ENCODE measurements at regions not wholly inside any gene's neighbourhood (a gene's known extent, or its start where the extent isn't known, plus 50 kb on each side); places are given as distances from the start of the nearest gene placed in this dataset.

DNA sequence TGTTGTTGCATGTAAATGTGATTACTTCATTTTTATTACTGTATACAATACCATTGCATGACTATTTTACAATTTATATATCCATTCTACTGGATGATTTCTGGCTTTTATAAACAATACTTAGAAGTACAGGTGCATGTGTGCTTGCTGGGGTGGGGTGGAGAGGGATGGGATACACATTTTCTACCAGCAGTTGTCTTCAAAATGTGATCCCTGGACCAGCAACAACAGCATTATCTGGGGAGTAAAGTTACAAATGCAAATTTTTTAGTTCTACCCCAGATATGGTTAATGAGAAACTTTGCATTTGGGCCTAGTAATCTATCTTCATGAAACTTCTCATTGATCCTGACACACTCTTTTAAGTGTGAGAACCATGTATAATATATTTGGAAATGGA lies 905.4 kb upstream of the ATXN7L3B start:
- no peak for TF ChIP-seq CTCF (IDR thresholded peaks at IDR 0.05)
- no peak for TF ChIP-seq POLR2A (IDR thresholded peaks at IDR 0.05)
